Activated T-cell treated with anti-CD3 and anti-CD28 coated beads, Interleukin-2, amount 50 U/mL, for 4 hours (primary cell): ENCODE measurements at regions not wholly inside any gene's neighbourhood (a gene's known extent, or its start where the extent isn't known, plus 50 kb on each side); places are given as distances from the start of the nearest gene placed in this dataset.

Source experiments
- ATAC-seq, 2 donors: fragments of 200-7000 bp; cut with Tn5 transposase; one replicate each; pipeline ENCODE4 v1.10.0; 2021
- DNase-seq: peaks from one replicate; pipeline ENCODE4 v3.0.0-alpha.2; 2020
- H3K27me3 Mint-ChIP-seq: one replicate; pipeline ENCODE4 v1.8.0; 2021; ENCODE audit warnings: low read depth, mixed read lengths
- H3K36me3 Mint-ChIP-seq: one replicate; pipeline ENCODE4 v1.8.0; 2022; ENCODE audit warnings: mixed read lengths; ENCODE audit not compliant: insufficient read depth
- H3K4me1 Mint-ChIP-seq: one replicate; pipeline ENCODE4 v1.8.0; 2021; ENCODE audit warnings: low read depth, mixed read lengths
- H3K4me3 Mint-ChIP-seq: one replicate; pipeline ENCODE4 v1.8.0; 2021; ENCODE audit warnings: mild to moderate bottlenecking, moderate library complexity, mixed read lengths
- H3K9me3 Mint-ChIP-seq: one replicate; pipeline ENCODE4 v1.8.0; 2021; ENCODE audit warnings: mixed read lengths

- no peak overlapping the region for H3K4me3 Mint-ChIP-seq
- H3K27me3 Mint-ChIP-seq = no peaks in the 10 kb centered on the region
- ATAC-seq = no peak
- H3K9me3 Mint-ChIP-seq = no peaks in the 10 kb centered on the region
- H3K36me3 Mint-ChIP-seq = no peaks in the 10 kb centered on the region
- no peak for DNase-seq
- H3K4me1 Mint-ChIP-seq = peaks cover 3% of the 10 kb centered on the region
These were observed 136.0 kb upstream of the TNRC6C start for GRCh38 chr17:77822302-77823030.

GRCh38 chr17:77824102-77824779 lies 134.3 kb upstream of the TNRC6C start:
- Mint-ChIP-seq H3K4me3 (no peak overlapping the region), H3K9me3 (no peaks in the 10 kb centered on the region), H3K4me1 (peaks cover 3% of the 10 kb centered on the region), H3K36me3 (no peaks in the 10 kb centered on the region), H3K27me3 (no peaks in the 10 kb centered on the region)
- DNase-seq = no peak
- ATAC-seq = no peak

GRCh38 chr17:77824780-77825280 lies 133.7 kb upstream of the TNRC6C start:
- ATAC-seq = no peak
- no peaks in the 10 kb centered on the region for H3K9me3 Mint-ChIP-seq
- no peaks in the 10 kb centered on the region for H3K27me3 Mint-ChIP-seq
- no peaks in the 10 kb centered on the region for H3K36me3 Mint-ChIP-seq
- peaks cover 6% of the 10 kb centered on the region for H3K4me1 Mint-ChIP-seq
- DNase-seq = no peak
- no peak overlapping the region for H3K4me3 Mint-ChIP-seq

- H3K9me3 Mint-ChIP-seq = no peaks in the 10 kb centered on the region
- peaks cover 14% of the 10 kb centered on the region for H3K4me1 Mint-ChIP-seq
- no peaks in the 10 kb centered on the region for H3K27me3 Mint-ChIP-seq
- no peak for DNase-seq
- no peaks in the 10 kb centered on the region for H3K36me3 Mint-ChIP-seq
- ATAC-seq = no peak
- H3K4me3 Mint-ChIP-seq = no peak overlapping the region
These were observed 132.9 kb upstream of the TNRC6C start for GRCh38 chr17:77825621-77826020.

GRCh38 chr17:77826132-77826873 lies 132.2 kb upstream of the TNRC6C start:
- Mint-ChIP-seq H3K4me3 (no peak overlapping the region), H3K27me3 (no peaks in the 10 kb centered on the region), H3K9me3 (no peaks in the 10 kb centered on the region), H3K4me1 (peaks cover 17% of the 10 kb centered on the region), H3K36me3 (no peaks in the 10 kb centered on the region)
- DNase-seq = no peak
- no peak for ATAC-seq

GRCh38 chr17:77827039-77827438 lies 131.5 kb upstream of the TNRC6C start:
- H3K4me1 Mint-ChIP-seq = peaks cover 19% of the 10 kb centered on the region
- no peak overlapping the region for H3K4me3 Mint-ChIP-seq
- H3K36me3 Mint-ChIP-seq = no peaks in the 10 kb centered on the region
- ATAC-seq (no peak), DNase-seq (no peak)
- H3K27me3 Mint-ChIP-seq = no peaks in the 10 kb centered on the region
- H3K9me3 Mint-ChIP-seq = no peaks in the 10 kb centered on the region

- H3K36me3 Mint-ChIP-seq = no peaks in the 10 kb centered on the region
- H3K9me3 Mint-ChIP-seq = no peaks in the 10 kb centered on the region
- H3K4me3 Mint-ChIP-seq = no peak overlapping the region
- ATAC-seq (no peak), DNase-seq (no peak)
- no peaks in the 10 kb centered on the region for H3K27me3 Mint-ChIP-seq
- H3K4me1 Mint-ChIP-seq = peaks cover 19% of the 10 kb centered on the region
These were observed 131.0 kb upstream of the TNRC6C start for GRCh38 chr17:77827511-77827910.

GRCh38 chr17:77828749-77829539 lies 129.6 kb upstream of the TNRC6C start:
- ATAC-seq (no peak), DNase-seq (no peak)
- Mint-ChIP-seq H3K36me3 (no peaks in the 10 kb centered on the region), H3K9me3 (no peaks in the 10 kb centered on the region), H3K27me3 (no peaks in the 10 kb centered on the region), H3K4me1 (peaks cover 24% of the 10 kb centered on the region), H3K4me3 (no peak overlapping the region)

GRCh38 chr17:77829843-77830799 lies 128.4 kb upstream of the TNRC6C start:
- DNase-seq (no peak), ATAC-seq (no peak)
- no peaks in the 10 kb centered on the region for H3K9me3 Mint-ChIP-seq
- no peak overlapping the region for H3K4me3 Mint-ChIP-seq
- H3K27me3 Mint-ChIP-seq = no peaks in the 10 kb centered on the region
- no peaks in the 10 kb centered on the region for H3K36me3 Mint-ChIP-seq
- H3K4me1 Mint-ChIP-seq = peaks cover 35% of the 10 kb centered on the region

- Mint-ChIP-seq H3K4me1 (peaks cover 38% of the 10 kb centered on the region), H3K36me3 (no peaks in the 10 kb centered on the region), H3K4me3 (no peak overlapping the region), H3K27me3 (no peaks in the 10 kb centered on the region), H3K9me3 (no peaks in the 10 kb centered on the region)
- ATAC-seq (no peak), DNase-seq (no peak)
These were observed 127.6 kb upstream of the TNRC6C start for GRCh38 chr17:77830816-77831473.

GRCh38 chr17:77831474-77832179 lies 126.9 kb upstream of the TNRC6C start:
- H3K9me3 Mint-ChIP-seq = no peaks in the 10 kb centered on the region
- peaks cover 41% of the 10 kb centered on the region for H3K4me1 Mint-ChIP-seq
- DNase-seq (no peak), ATAC-seq (no peak)
- H3K4me3 Mint-ChIP-seq = no peak overlapping the region
- peaks cover 2% of the 10 kb centered on the region for H3K36me3 Mint-ChIP-seq
- H3K27me3 Mint-ChIP-seq = no peaks in the 10 kb centered on the region

GRCh38 chr17:77832180-77832560 lies 126.3 kb upstream of the TNRC6C start:
- no peak for DNase-seq
- H3K27me3 Mint-ChIP-seq = no peaks in the 10 kb centered on the region
- no peak for ATAC-seq
- no peak overlapping the region for H3K4me3 Mint-ChIP-seq
- H3K4me1 Mint-ChIP-seq = peaks cover 44% of the 10 kb centered on the region
- peaks cover 2% of the 10 kb centered on the region for H3K36me3 Mint-ChIP-seq
- no peaks in the 10 kb centered on the region for H3K9me3 Mint-ChIP-seq
